ENCODE measurements at regions not wholly inside any gene's neighbourhood (a gene's known extent, or its start where the extent isn't known, plus 50 kb on each side); places are given as distances from the start of the nearest gene placed in this dataset.

- H3K36me3 ChIP-seq (ENCODE audit: control insufficient read depth, insufficient read depth, low read length) = no peaks in the 10 kb centered on the region
- intact Hi-C loops (cut with micrococcal nuclease; ENCODE audit: unreplicated experiment) = no loop called here
- ChIA-PET CTCF (no interaction called here), POLR2A (no interaction called here)
- no peaks in the 10 kb centered on the region for H3K27me3 Mint-ChIP-seq (ENCODE audit: insufficient read depth, unreplicated experiment)
- no peak overlapping the region for H3K27ac Mint-ChIP-seq (ENCODE audit: unreplicated experiment)
- no peak overlapping the region for H3K4me3 ChIP-seq (ENCODE audit: low read depth, low read length)
- no peaks in the 10 kb centered on the region for H3K9me3 Mint-ChIP-seq (ENCODE audit: unreplicated experiment)
- no TSS peak for BruUV-seq (replicated peaks)
- no peaks in the 10 kb centered on the region for H3K9me3 ChIP-seq
- TF ChIP-seq CTCF (IDR thresholded peaks at IDR 0.05; ENCODE audit: insufficient read depth in 1 of 2, low read depth in 1 of 2, low read length in 1 of 2, severe bottlenecking in 1 of 2, unreplicated experiment in 1 of 2) = no peak
- H3K4me1 ChIP-seq = no peaks in the 10 kb centered on the region
- no peak overlapping the region for H3K4me3 Mint-ChIP-seq (ENCODE audit: unreplicated experiment)
- H3K4me1 Mint-ChIP-seq (ENCODE audit: low read depth, unreplicated experiment) = no peaks in the 10 kb centered on the region
- no peak for DNase-seq
- no peaks in the 10 kb centered on the region for H3K27me3 ChIP-seq (replicated peaks; ENCODE audit: control insufficient read depth, insufficient read depth, low read length)
- H3K36me3 Mint-ChIP-seq (ENCODE audit: insufficient read depth, unreplicated experiment) = no peaks in the 10 kb centered on the region
Observed at GRCh38 chr18:30150586-30151250, 891.8 kb downstream of the DSC3 start.

DNA sequence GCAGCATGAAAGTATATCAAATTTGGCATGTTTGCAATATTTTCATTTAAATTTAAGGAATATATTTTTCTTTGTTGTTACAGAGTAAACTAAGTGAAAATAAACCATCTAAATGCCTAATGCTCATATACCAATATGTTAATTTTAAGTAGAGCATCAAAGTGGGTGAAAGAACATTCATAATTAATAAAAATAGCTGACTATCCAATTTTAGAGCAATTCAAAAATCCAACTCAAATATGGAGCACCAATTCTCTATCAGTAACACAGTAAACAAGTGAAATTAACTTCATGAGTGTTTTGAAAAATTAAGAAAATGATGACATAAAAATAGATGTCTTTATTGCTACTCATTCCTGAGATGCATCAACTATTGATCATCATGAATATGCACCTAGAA, 893.0 kb downstream of the DSC3 start:
- no peaks in the 10 kb centered on the region for H3K4me1 Mint-ChIP-seq (ENCODE audit: low read depth, unreplicated experiment)
- Histone ChIP-seq H3K4me3 (ENCODE audit: low read depth, low read length) (no peak overlapping the region), H3K27me3 (replicated peaks; ENCODE audit: control insufficient read depth, insufficient read depth, low read length) (no peaks in the 10 kb centered on the region), H3K4me1 (no peaks in the 10 kb centered on the region), H3K36me3 (ENCODE audit: control insufficient read depth, insufficient read depth, low read length) (no peaks in the 10 kb centered on the region), H3K9me3 (no peaks in the 10 kb centered on the region)
- TF ChIP-seq CTCF (IDR thresholded peaks at IDR 0.05; ENCODE audit: insufficient read depth in 1 of 2, low read depth in 1 of 2, low read length in 1 of 2, severe bottlenecking in 1 of 2, unreplicated experiment in 1 of 2) = no peak
- ChIA-PET CTCF (no interaction called here), POLR2A (no interaction called here)
- no peaks in the 10 kb centered on the region for H3K9me3 Mint-ChIP-seq (ENCODE audit: unreplicated experiment)
- BruUV-seq (replicated peaks) = no TSS peak
- intact Hi-C loops (cut with micrococcal nuclease; ENCODE audit: unreplicated experiment) = no loop called here
- no peaks in the 10 kb centered on the region for H3K36me3 Mint-ChIP-seq (ENCODE audit: insufficient read depth, unreplicated experiment)
- no peak overlapping the region for H3K27ac Mint-ChIP-seq (ENCODE audit: unreplicated experiment)
- DNase-seq = no peak
- no peak overlapping the region for H3K4me3 Mint-ChIP-seq (ENCODE audit: unreplicated experiment)
- no peaks in the 10 kb centered on the region for H3K27me3 Mint-ChIP-seq (ENCODE audit: insufficient read depth, unreplicated experiment)

DNA sequence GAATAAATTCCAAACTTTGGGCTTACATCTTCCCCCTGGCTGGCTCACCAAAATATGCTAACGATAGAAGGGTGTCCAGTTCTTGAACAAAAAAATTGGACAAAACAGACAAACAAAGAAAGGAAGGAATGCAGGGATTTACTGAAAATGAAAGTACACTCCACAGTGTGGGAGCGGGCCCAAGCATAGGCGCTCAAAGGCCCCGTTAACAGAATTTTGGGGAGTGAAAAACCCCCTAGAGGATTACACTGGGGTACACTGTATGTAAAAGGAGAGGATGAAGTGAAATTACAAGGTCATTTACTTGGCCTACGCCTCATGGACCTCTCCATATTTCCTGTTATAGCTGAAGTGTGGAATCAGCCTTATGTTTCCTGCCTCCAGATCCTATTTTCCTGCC, 899.7 kb downstream of the DSC3 start:
- Mint-ChIP-seq H3K27ac (ENCODE audit: unreplicated experiment) (no peak overlapping the region), H3K9me3 (ENCODE audit: unreplicated experiment) (no peaks in the 10 kb centered on the region), H3K4me3 (ENCODE audit: unreplicated experiment) (no peak overlapping the region), H3K36me3 (ENCODE audit: insufficient read depth, unreplicated experiment) (no peaks in the 10 kb centered on the region), H3K27me3 (ENCODE audit: insufficient read depth, unreplicated experiment) (no peaks in the 10 kb centered on the region), H3K4me1 (ENCODE audit: low read depth, unreplicated experiment) (no peaks in the 10 kb centered on the region)
- no peak for TF ChIP-seq CTCF (IDR thresholded peaks at IDR 0.05; ENCODE audit: insufficient read depth in 1 of 2, low read depth in 1 of 2, low read length in 1 of 2, severe bottlenecking in 1 of 2, unreplicated experiment in 1 of 2)
- Histone ChIP-seq H3K36me3 (ENCODE audit: control insufficient read depth, insufficient read depth, low read length) (no peaks in the 10 kb centered on the region), H3K9me3 (no peaks in the 10 kb centered on the region), H3K4me3 (ENCODE audit: low read depth, low read length) (no peak overlapping the region), H3K4me1 (no peaks in the 10 kb centered on the region), H3K27me3 (replicated peaks; ENCODE audit: control insufficient read depth, insufficient read depth, low read length) (no peaks in the 10 kb centered on the region)
- ChIA-PET CTCF (no interaction called here), POLR2A (no interaction called here)
- intact Hi-C loops (cut with micrococcal nuclease; ENCODE audit: unreplicated experiment) = no loop called here
- no peak for DNase-seq
- BruUV-seq (replicated peaks) = no TSS peak
